ENCODE measurements at regions not wholly inside any gene's neighbourhood (a gene's known extent, or its start where the extent isn't known, plus 50 kb on each side); places are given as distances from the start of the nearest gene placed in this dataset.

DNA sequence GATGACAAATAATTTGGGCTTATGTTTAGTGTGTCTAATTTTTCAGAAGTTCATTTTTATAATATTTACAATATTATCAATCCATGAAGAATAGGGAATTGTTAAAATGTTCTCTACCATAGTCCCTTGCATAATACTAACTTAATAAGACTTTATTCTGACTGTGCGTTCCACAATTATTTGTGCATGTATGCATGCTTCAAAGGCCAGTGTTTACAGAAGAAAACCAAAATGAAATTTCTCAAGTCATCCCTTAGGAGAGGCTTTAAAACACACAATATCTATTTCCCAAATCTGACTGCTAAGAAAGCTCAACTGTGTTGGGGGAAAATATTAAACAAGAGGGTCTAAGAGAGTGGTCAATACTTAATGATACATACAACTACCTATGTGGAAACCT lies 226.3 kb upstream of the ANKRD50 start:
- TF ChIP-seq, protein P1, sequence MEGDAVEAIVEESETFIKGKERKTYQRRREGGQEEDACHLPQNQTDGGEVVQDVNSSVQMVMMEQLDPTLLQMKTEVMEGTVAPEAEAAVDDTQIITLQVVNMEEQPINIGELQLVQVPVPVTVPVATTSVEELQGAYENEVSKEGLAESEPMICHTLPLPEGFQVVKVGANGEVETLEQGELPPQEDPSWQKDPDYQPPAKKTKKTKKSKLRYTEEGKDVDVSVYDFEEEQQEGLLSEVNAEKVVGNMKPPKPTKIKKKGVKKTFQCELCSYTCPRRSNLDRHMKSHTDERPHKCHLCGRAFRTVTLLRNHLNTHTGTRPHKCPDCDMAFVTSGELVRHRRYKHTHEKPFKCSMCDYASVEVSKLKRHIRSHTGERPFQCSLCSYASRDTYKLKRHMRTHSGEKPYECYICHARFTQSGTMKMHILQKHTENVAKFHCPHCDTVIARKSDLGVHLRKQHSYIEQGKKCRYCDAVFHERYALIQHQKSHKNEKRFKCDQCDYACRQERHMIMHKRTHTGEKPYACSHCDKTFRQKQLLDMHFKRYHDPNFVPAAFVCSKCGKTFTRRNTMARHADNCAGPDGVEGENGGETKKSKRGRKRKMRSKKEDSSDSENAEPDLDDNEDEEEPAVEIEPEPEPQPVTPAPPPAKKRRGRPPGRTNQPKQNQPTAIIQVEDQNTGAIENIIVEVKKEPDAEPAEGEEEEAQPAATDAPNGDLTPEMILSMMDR (IDR thresholded peaks at IDR 0.05), result no peak
- no peak for TF ChIP-seq POLR2A (IDR thresholded peaks at IDR 0.05)

All from transverse colon (tissue), 3 donors.